ENCODE measurements at regions not wholly inside any gene's neighbourhood (a gene's known extent, or its start where the extent isn't known, plus 50 kb on each side); places are given as distances from the start of the nearest gene placed in this dataset.

DNA sequence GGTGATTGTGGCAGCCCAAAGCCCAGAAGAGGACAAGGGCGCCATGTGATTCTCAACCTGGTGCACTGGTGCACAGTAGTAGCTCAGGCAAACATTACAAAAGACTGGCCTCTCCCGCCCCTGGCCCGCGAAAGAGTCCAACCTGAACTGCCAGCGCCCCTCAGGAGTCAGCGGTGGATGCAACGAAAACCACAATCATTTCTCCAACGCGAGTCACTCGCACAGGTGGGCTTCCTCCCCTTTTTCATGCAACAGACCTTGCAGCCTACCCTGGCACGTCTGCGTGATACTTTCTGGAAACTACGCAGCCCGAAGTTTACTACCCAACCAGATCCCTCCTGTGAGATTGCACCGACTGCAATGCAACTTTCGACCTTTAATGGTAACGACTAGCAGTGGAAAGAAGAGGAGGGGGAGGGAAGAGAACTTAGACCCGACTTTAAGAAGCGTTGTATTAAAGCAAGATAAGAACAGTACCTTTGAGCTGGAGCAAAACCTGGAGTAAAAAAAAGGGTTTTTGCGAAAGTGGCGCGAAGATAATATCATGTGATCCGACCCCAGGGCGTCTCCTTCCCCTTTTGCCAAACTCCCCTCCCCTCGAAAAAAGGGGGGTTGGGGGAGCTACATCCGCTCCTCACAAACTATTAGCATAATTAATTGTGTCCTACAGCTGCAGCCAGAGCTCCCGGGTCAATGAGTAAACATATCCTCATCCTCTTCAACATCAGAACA lies 63.3 kb upstream of the CCDC160 start:
- peak; percentile 59 for DNase-seq

- no peak for DNase-seq
Observed at GRCh38 chrX:134174273-134174660, 62.7 kb upstream of the CCDC160 start.

- no peak for DNase-seq
Observed at GRCh38 chrX:134174859-134175258, 62.1 kb upstream of the CCDC160 start.

DNA sequence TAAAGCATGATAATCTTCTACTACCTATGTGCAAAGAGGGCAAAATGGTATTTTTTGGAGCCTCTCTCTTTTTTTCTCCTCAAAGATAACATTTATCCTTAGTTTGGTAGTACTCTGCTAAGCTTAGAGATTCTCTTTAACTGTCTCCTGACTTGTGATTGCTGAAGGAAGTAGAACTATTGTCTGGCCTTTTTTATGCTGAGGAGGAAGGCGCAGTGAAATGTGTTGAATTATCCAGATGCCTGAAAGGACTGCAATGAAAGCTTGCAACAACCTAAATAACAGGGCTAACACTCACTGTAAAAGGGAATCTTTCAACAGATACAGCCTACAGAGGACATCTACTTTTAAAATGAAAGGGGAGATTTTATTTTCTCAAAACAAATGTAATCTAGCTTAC lies 59.5 kb upstream of the CCDC160 start:
- DNase-seq: no peak

GRCh38 chrX:134180601-134181274 lies 56.2 kb upstream of the CCDC160 start:
- no peak for DNase-seq

- DNase-seq: no peak
Observed at GRCh38 chrX:134181275-134181660, 55.7 kb upstream of the CCDC160 start.

- no peak for DNase-seq
Observed at GRCh38 chrX:134183665-134184064, 53.3 kb upstream of the CCDC160 start.

DNA sequence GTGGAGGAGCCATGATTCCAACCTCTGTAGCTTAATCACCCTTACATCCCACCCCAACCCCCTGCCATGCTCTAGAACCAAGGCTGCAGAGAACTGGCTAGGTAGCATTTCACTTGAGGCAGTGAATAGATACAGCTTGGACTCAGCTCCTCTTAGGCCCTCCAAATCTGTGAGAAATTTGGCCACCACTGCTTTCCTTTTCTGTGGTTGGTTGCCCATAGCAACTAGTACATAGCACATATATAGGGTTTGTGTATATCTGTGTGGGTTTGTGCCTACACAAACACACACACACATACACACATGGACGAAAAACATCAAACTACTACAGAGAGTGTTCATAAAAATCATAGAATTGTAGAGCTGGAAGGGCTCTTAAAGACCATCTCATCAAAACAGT lies 52.0 kb upstream of the CCDC160 start:
- DNase-seq: no peak

DNA sequence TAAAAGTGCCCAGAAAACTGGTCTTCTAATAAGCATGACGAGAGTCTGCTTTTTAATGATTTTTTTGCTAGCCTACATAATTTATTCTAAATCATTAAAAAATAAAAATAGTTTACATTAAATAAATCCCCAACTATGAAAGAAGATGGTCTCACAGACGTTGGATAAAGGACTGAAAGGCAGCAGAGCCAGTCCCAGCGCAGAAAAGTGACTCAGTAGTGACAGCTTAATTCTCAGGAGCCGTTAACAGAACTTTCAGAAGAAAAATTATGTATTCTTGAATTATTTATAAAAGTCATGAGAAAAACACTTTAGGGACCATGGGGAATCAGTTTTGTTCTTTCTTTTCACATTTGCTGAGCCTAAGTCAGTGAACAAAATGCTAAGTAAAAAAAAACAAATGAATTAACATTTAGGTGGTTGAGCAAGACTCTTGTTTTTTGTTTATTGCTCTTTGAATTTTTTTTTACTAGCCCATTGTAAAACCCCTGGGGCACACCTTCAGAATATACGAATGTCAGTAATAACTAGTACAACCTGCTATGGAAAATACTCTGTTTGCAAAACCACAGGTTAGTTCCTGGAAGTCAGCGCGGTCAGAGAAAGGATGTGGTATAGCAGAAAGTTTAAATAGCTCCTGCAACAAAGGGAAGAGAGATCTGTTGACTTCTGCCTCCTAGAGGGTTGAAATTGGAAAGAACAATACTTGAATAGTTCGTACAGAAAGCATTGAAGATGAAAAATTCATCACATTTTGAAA lies 50.4 kb upstream of the CCDC160 start:
- peak; percentile 63 for DNase-seq
